ENCODE measurements at regions not wholly inside any gene's neighbourhood (a gene's known extent, or its start where the extent isn't known, plus 50 kb on each side); places are given as distances from the start of the nearest gene placed in this dataset.
A peak's percentile ranks its signal among the peaks of the same experiment; 100 is the strongest.
"Not testable (repeated sequence)": the region's sequence is repeated elsewhere in the genome, so short reads cannot be mapped to it uniquely, and the experiment has no call there.

DNA sequence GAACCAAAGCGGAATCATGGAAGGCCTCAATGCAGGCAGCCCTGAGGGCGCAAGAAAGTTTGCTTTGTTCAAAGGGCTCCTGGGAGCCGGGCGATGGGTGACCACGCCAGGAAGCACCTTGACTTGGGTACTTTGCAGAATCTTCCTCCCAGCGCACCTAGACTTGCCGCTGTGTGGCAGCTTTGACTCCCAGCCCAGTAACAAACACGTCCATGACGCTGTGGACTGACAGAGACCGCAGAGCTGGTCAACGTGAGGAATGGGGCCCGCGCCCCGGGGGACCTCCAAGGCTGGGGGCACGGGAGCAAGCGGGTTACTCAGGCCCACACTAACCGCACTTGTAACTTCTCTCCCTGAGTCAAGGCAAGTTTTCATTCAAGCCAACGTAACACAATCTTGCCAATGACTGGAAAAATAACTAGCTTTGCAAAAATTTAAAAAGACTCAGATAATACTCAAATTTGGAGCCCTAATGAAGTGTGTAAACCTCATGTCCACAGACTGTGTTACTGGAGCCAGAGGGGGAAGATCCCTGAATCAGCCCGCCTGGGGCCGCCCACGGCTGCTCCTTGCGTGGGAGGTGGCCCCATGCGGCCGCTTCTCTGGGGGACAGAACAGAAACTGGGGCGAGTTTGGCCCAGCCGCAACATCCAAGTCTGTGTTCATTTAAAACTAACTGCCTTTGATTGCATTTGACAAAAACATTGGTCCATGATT is 130.8 kb downstream of the DNAJB6 start:
- no peak for DNase-seq

DNA sequence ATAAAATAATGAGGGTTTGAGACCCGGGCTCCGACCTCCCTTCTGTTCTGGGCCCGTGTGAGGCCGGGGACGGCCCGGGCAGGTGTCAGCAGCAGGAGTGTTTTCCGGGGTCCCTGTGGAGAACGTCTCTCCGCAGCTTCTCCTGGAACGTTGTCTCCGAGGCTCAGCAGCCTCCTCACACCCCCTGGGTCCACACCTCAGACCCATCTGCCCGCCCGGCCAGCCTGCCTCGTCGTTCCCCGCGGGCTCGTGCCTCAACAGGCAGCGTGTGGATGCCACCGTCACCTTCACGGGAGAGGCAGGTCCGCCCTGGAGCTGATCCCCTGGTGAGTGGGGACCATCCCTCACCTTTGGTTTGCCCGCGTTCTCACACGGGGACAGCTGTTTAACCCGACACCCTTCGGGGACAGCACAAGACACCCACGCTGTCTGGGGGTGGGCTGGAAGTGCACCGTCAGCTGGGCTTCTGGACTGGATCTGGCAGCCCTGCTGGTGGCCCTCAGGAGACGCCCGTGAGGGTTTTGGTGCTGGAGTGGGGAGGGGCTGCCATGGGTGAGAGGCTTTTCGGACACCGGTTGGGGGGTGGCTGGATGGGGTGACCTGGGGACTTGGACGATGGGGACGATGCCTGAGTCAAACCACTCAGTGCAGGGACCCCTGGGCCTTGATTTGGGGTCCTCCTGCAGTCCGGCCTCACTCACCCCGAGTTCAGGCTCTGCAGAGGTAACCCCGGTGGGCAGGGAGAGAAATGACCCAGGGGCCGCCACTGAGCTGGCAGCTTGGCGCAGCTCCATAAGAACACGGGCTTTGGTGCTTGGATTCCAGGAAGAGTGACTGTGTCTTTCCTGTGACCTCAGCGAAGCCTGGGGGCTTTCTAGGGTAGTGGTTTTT is 131.7 kb downstream of the DNAJB6 start:
- DNase-seq, result no peak

DNA sequence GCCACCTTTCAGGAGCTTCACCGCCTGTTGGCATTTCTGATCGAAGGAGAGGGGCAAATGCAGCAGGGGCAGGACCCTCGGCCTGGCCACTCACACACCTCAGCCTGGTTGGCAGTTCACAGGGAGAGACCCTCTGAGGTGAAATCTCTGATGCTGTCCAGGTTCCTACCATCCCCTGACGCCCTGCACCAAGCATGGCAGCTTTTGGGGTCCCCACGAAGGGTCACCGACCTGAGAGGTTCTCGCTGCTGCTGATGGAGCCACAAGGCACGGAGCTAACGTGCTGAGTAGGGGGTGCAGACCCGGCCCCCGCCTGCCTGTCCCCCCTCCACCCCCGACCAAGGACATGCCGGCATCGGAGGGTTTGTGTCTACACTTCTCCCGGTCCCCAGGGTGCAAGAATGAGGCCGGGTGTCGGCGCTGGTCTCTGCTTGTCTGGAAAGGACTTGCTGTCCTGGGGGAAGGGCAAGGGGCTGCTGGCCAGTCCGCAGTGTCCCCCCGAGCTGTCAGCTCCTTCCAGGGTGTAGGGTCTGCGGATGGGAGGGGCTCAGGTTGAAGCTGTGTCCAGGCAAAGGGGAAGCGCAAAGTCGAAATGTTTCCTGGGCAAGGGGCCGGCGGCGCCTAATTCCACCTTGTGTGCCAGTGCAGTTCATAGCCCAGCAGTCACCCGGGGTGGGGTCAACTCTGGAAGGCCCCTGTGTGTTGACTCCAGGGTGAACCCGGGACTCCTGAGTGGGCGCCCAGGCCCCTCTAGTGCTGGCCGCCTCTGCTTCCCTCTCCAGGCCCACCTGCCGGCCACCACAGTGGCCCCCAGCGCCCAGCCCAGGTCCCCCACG is 132.6 kb downstream of the DNAJB6 start:
- no peak for DNase-seq

DNA sequence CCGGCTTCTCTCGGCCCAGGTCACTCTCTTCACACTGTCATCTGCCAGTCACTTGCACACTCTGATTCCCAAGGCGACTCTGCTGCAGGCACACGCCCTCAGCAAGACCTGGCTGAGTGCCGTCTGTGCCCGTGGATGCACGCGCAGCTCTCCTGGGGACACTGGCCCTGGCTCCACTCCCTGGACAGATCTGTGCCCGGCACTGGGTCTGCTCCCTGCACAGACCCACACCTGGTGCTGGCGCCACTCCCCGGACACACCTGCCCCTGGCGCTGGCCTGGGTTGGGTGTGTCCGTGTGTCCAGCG is 133.2 kb downstream of the DNAJB6 start:
- no peak for DNase-seq

DNA sequence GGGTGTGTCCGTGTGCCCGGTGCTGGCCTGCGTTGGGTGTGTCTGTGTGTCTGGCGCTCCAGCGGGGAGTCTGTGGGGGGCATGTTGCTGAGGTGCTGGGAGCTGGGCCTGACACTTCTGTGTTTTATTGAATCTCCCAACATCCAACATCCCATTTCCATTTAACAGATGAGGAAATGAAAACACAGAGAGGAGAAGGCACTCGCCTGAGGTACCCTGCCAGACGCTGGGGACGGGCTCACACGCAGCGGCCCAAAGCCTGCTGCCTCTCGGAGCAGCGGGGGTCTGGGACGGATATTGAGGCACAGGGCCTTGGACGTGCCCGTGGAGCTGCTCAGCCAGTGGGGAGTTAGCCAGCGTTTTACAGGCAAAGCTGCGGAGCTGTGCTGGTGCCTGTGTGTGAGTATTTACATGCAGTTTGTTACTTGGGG is 133.9 kb downstream of the DNAJB6 start:
- no peak for DNase-seq

DNA sequence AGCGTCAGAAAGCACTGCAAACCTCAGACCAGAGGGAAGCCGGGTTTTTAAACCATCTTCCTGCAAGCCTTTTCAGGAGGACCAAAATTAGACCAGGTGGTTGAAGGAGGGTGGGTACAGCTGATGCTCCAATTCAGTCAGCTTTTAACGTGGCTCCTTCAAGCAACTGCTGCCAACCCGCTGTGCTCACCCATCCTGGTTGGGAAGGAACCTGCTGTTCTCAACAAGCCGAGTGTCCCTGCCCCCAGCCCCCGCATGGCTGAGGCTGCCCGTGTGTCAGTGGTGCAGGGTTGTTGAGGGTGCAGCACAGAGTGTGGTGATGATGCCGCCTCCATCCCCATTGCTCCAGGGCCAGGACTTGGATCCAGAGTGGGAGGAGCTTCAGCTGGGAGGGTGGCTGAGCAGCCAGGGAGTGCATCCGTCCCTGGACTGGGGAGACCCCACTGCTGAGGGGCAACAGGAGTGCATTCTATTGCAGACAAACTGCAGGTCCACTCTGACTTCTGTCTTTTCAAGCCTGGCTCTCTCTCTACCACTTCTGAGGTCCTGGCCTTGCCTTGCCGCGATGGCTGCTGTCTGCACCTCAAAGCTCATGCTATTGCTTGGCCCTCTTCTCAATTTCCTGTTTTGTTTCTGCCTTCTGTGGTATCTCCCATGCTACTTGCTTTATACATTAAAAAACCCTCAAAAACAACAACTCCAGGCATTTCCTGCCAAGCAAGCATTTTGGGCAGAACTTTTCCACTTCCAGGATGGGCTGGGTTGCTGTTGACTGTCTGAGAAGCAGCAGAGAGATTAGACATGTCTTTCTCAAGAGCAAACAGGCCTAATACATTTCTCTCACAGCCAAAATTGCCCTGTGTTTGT is 134.7 kb downstream of the DNAJB6 start:
- DNase-seq, result no peak

DNA sequence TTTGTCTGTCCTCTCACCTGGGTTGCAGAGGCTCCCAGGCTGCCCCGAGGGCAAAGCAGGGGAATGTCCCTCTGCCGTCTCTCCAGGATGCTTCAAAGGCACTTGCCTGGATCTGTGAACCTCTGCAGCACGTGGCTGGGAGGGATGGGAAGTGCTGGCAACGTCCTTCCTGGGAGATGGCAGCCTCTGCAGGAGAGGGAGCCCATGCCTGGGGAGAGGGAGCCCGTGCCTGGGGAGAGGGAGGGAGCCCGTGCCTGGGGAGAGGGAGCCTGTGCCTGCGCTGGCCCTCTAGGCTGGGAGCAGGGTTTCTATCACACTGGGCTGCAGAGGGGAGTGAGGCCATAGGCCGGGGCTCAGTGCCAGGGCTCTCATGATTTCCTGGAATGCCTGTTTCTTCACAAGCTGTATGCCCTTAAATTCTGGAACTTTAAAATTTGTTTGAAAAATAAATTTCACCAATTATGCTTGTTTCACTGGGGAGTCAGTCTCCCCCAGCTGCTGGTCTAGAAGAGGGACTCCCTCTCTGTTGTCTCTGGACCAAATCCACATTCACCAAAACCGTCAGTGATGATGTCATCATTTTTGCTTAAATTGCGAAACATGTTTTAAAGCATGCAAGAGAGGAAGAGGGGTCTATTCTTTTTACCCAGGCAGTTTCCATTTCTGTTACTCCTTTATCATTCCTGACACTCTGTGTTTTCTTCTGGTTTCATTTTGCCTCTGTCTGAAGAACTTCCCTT is 135.7 kb downstream of the DNAJB6 start:
- DNase-seq, result no peak

DNA sequence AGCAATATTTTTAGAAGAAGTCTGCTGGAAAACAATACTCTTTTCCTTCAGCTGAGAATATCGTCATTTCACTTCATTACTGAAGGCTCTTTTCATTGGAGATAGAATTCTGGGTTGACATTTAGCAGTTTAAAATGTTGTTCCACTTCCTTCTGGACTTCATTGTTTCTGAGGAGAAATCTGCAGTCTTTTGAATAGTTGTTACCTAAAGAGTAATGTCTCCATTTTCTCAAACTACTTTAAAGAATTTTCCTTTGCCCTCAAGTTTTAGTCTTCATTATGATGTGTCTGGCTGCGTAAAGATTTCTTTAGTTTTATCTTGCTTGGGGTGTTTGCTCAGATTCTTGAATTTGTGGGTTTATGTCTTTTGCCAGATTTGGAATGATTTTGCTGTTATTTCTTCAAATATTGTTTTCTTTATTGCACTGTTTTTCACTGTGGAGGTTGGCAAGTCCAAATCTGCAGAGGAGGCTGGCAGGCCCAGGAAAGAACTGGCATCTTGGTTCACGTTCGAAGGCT is 136.3 kb downstream of the DNAJB6 start:
- no peak for DNase-seq

DNA sequence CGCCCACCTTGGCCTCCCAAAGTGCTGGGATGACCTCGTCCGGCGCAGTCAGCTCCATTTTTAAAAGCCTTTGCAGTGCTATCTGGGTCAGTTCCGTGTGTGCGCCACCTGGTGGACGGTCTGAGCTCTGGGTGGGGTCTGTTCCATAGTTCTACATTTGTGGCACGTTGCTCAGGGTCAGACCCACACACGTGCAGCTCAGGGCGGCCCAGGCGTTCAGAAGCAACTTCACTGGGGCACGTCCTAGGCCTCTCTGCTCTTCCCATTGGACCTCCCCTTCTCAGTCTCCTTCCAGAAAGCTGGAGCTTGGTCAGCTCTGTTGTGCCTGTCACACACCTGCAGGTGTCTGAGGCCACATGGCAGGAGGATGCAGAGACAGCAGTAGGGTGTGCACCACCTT is 137.9 kb downstream of the DNAJB6 start:
- DNase-seq, result peak; percentile 36

DNA sequence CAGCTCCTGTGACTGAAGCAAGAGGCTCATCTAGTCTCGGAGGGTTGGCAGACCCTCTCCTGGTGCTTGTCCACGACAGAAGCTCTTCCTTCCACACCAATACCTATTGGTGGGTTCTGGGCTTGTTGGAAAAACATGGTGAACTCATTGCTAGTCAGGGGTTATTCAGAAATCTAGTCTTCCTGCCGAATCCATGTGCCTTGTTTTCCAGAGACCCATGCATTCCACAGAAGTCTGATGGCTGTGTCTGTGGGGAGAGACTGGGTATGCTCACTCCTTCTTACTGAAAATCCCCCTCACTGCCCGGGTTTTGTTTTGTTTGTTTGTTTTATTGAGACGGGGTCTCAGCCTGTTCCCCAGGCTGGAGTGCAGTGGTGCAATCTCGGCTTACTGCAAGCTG is 138.3 kb downstream of the DNAJB6 start:
- no peak for DNase-seq

DNA sequence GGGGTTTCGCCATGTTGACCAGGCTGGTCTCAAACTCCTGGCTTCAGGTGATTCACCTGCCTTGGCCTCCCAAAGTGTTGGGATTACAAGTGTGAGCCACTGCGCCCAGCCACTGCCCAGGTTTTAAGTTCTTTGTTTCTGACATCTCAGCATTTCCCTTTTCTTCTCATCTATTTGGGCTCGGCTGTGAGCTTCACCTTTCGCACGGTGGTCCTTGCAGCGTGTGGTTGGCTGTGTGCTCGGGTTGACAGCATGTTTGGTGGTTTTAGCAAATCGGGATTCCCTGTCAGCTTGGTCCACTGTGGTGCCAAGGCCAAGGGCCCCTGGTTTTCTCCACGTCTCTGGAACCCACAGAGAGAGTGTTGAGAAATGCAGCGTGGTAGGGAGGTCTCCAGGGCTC is 138.8 kb downstream of the DNAJB6 start:
- no peak for DNase-seq

DNA sequence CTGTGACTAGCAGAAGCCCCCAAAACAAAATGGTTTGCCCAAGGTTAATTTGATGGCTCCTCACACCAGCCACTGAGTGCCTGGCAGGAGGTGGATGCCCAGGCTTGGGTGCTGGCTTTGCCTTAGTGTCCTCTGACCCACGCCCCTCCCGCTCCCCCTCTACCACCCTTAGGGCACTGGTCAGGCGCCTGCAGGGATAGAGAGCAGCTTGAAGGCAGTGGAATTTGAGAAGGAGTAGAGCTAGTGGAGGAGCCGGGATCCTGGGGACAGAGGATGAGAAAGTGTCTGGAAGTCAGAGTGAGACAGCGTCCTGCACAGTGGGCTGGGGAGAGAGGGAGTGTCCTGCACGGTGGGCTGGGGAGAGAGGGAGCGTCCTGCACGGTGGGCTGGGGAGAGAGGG is 139.4 kb downstream of the DNAJB6 start:
- no peak for DNase-seq

DNA sequence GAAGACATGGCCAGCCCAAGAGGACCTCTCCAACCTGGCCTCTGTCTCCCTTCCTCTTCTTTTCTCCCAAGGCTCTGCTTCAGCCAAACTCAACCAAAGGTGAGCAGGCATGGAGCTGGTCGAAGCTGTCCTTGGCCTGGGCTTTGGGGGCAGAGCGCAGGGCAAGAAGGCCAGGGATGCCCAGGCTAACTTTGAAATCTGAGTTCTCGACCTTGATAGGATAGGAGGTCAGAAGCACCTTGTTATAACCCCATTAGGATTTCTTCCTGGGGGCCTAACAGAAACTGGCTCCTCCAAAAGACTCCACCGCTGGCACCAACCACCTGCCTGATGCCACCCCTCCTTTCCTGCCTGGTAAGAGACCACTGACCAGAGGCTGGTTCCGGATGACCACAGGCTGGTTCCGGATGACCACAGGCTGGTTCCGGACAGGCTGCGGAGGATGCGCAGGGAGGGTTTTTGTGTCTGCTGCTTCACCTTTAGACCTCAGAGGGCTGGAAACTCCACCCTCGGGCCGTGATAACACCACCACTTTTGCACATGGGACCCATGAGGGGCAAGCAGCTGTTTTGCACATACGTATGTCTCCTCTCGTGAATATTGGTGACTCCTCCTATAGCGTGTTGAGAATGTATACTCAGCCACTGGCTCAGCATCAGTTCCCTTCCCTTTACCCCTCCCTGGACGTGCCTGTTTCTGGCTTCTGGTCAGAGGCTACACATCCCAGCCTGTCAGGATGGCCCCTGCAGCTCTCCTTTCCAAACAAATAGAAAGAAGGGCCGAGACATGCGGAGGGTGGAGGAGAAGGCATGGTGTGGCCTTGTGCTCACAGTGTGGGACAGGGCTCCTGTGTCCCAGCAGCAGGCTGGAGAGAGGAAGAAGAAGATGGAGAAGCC is 140.1 kb downstream of the DNAJB6 start:
- no peak for DNase-seq

DNA sequence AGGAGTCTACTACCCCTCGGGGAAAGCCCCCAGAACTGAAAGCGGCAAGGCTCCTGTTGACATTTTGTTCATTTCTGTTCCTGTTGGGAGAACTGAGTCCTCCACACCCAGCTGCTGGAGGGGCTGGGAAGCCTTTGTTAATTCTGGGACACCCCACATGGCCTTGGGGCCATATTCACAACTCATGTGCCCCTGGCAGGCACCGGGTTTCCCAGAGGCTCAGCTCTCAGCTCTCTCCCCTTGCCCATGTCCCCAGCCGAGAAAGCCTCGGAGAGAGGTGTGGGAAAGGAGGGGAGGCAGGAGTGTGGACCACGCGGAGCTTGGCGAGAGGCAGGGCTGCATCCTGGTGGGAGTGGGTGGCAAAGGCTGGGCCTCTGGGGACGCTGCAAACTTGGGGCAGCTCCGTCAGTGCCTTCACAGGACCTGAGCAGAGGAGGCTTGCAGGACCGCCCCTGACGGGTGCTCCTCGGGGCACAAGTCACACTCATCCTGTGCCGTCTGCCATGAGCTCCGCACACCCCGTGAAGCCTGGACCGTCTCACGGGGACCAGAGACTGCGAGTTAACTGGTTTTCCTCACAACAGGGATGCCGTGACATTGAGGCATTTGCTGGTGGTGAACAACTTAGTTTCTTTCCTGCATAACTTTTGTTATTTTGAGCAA is 140.9 kb downstream of the DNAJB6 start:
- no peak for DNase-seq

DNA sequence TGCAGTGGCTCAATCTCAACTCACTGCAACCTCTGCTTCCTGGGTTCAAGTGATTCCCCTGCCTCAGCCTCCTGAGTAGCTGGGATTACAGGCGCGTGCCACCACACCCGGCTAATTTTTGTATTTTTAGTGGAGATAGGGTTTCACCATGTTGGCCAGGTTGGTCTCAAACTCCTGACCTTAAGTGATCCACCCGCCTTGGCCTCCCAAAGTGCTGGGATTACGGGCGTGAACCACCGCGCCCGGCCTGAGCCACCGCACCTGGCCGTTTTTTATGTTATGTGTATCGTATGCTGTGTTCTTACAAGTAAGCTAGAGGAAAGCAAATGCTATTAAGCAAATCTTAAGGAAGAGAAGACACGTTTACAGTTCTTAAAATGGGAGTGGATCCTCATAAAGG is 141.8 kb downstream of the DNAJB6 start:
- DNase-seq, result not testable (repeated sequence)

DNA sequence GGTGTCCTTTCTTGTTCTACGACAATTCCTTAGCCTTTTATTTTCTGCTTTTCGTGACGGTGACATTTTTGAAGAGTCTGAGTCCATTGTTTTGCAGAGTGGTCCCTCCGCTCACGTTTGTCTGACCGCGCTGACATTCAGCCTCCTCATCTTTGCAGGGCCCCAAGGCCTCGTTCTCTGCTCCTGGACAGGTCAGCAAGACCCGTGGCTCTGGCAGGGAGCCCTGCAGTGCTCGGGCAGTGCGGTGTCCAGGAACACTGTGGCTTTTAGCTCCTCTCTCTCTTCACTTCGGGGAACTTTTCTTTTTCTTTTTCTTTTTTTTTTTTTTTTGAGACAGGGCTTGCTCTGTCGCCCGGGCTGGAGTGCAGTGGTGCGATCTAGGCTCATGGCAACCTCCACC is 142.5 kb downstream of the DNAJB6 start:
- no peak for DNase-seq

DNA sequence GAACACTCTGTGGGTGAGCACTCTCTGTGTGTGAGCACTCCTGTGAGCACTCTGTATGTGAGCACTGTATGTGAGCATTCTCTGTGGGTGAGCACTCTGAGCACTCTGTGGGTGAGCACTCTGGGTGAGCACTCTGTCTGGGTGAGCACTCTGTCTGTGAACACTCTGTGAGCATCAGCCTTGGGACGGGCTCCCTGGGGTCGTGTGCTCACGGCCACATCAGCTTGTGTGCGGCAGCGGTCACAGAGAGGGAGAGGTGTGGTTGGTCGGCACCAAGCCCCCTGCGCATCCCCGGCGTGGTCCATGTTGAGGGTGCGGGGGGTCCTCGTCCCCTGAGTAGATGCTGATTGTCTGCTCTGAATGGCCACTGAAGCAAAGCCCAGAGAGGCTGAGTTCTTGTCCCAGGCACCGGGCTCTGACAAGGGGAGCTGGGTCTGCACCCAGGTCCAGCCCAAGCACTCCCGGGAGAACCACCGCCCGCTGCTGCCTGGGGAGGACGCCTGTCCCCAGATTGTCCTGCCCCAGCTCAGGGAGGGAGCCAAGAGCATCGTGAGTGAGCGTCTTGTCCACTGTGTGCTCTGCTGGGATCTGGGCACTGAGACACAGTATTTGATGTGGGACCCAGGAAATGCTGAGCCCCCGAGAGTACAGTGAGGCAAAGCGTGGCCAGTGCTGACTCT is 143.7 kb downstream of the DNAJB6 start:
- no peak for DNase-seq

DNA sequence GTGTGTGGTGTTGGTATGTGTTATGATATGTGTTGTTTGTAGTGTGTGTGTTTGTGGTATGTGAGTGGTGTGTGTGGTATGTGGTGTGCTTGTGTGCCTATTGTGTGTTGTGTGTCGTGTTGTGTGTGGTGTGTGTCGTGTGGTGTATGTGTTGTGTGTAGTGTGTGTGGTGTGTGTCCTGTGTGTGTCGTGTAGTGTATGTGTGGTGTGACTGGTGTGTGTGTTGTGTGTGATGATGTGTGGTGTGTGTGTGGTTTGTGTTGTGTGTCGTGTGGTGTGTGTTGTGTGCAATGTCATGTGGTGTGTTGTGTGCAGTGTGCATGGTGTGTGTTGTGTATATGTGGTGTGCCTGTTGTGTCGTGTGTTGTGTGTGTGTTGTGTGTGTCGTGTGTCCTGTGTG is 144.6 kb downstream of the DNAJB6 start:
- DNase-seq, result no peak

DNA sequence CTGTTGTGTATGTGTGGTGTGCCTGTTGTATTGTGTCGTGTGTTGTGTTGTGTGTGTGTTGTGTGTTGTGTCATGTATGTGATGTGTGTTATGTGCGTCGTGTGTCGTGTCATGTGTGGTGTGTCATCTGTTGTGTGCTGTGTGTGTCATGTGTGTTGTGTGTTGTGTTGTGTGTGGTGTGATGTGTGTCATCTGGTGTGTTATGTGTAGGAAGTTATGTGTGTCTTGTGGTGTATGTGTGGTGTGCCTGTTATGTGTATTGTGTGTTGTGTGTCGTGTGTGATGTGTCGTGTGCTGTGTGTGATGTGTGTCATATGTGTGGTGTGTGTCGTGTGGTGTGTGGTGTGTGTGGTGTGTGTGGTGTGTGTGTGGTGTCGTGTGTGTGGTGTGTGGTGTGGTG is 145.2 kb downstream of the DNAJB6 start:
- DNase-seq, result no peak

All from NK-92 treated with Interleukin-12 subunit alpha and Interleukin-12 subunit beta, amount 100 ng/mL, for 24 hours (cell line).